HG02943 (cell line): ENCODE measurements at regions not wholly inside any gene's neighbourhood (a gene's known extent, or its start where the extent isn't known, plus 50 kb on each side); places are given as distances from the start of the nearest gene placed in this dataset.
"Not testable (repeated sequence)": the region's sequence is repeated elsewhere in the genome, so short reads cannot be mapped to it uniquely, and the experiment has no call there.

Source experiments
- ATAC-seq: cut with Tn5 transposase; IDR thresholded peaks from one replicate; pipeline ENCODE4 v1.9.1; 2021; ENCODE audit warnings: mild to moderate bottlenecking, low read depth, moderate library complexity; ENCODE audit not compliant: unreplicated experiment

GRCh38 chr2:210954386-210954907 lies 398.0 kb downstream of the CPS1 start:
- ATAC-seq: no peak

- ATAC-seq: no peak
These were observed 399.2 kb downstream of the CPS1 start for GRCh38 chr2:210955591-210955990.

GRCh38 chr2:210956101-210956500 lies 399.7 kb downstream of the CPS1 start:
- no peak for ATAC-seq

GRCh38 chr2:210961249-210961648 lies 404.9 kb downstream of the CPS1 start:
- ATAC-seq: no peak

- ATAC-seq: no peak
These were observed 407.0 kb downstream of the CPS1 start for GRCh38 chr2:210963386-210963785.

- ATAC-seq: no peak
These were observed 407.9 kb downstream of the CPS1 start for GRCh38 chr2:210964141-210964764.

- ATAC-seq: no peak
These were observed 409.1 kb downstream of the CPS1 start for GRCh38 chr2:210965472-210965871.

GRCh38 chr2:210966330-210966729 lies 409.9 kb downstream of the CPS1 start:
- no peak for ATAC-seq

- ATAC-seq: no peak
These were observed 415.0 kb downstream of the CPS1 start for GRCh38 chr2:210971431-210971830.

- ATAC-seq: not testable (repeated sequence)
These were observed 430.4 kb downstream of the CPS1 start for GRCh38 chr2:210986806-210987205.

- ATAC-seq: no peak
These were observed 434.7 kb downstream of the CPS1 start for GRCh38 chr2:210991107-210991506.

GRCh38 chr2:210994104-210994503 lies 437.7 kb downstream of the CPS1 start:
- no peak for ATAC-seq

- ATAC-seq: no peak
These were observed 441.0 kb downstream of the CPS1 start for GRCh38 chr2:210997373-210997772.

- ATAC-seq: no peak
These were observed 441.9 kb downstream of the CPS1 start for GRCh38 chr2:210998334-210998733.

- no peak for ATAC-seq
These were observed 458.0 kb downstream of the CPS1 start for GRCh38 chr2:211014376-211014775.

GRCh38 chr2:211014906-211015305 lies 458.5 kb downstream of the CPS1 start:
- ATAC-seq: no peak

GRCh38 chr2:211025089-211025488 lies 468.7 kb downstream of the CPS1 start:
- not testable (repeated sequence) for ATAC-seq

GRCh38 chr2:211026109-211026508 lies 469.7 kb downstream of the CPS1 start:
- no peak for ATAC-seq

GRCh38 chr2:211027976-211028375 lies 471.6 kb downstream of the CPS1 start:
- ATAC-seq: no peak

- no peak for ATAC-seq
These were observed 477.4 kb downstream of the CPS1 start for GRCh38 chr2:211033765-211034164.

- peak; percentile 63 for ATAC-seq
These were observed 479.3 kb downstream of the CPS1 start for GRCh38 chr2:211035548-211036185.

- no peak for ATAC-seq
These were observed 488.6 kb downstream of the CPS1 start for GRCh38 chr2:211045025-211045424.
